ENCODE measurements at regions not wholly inside any gene's neighbourhood (a gene's known extent, or its start where the extent isn't known, plus 50 kb on each side); places are given as distances from the start of the nearest gene placed in this dataset.

GRCh38 chr10:69684020-69684980 lies 54.3 kb downstream of the FAM241B start:
- DNase-seq (ENCODE audit: low spot score) = no peak

- no peak for DNase-seq (ENCODE audit: low spot score)
Measured at GRCh38 chr10:69684981-69685353, 54.9 kb downstream of the FAM241B start.

DNA sequence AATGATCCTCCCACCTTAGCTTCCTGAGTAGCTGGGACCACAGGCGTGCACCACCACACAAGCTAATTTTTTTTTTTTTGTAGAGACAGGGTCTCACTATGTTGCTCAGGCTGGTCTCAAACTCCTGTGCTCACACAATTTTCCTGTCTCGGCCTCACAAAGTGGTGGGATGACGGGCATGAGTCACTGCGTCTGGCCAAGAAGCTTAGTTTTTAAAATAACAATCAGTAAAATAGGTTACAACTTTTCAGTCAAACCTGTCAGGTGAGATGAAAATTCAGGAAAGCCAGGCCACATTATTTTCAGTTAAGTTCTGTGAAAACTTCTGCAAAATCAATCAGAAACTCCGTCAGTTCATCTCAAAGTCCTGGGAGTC lies 55.4 kb downstream of the FAM241B start:
- DNase-seq (ENCODE audit: low spot score) = no peak

- DNase-seq (ENCODE audit: low spot score) = no peak
Measured at GRCh38 chr10:69685802-69686585, 55.9 kb downstream of the FAM241B start.

DNA sequence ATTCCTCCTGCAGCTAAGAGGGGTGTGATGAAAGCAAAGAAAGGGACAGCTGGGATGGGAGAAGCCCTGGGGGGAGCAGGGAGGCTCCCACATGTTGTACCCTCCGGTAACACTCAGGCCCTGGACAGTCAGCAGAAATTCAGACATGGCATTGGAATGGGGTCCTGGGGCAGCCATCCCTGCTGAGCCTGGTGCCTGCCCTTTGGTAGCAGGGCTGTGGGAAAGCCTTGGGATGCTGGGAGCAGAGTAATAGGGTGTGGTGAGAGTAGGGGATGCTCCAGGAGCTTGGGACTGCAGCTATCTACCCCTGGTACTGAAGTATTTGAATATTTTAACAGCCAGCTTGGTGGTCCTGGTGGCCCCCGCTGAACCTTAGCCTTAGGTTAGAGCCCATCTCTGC lies 56.8 kb downstream of the FAM241B start:
- DNase-seq (ENCODE audit: low spot score) = no peak

DNA sequence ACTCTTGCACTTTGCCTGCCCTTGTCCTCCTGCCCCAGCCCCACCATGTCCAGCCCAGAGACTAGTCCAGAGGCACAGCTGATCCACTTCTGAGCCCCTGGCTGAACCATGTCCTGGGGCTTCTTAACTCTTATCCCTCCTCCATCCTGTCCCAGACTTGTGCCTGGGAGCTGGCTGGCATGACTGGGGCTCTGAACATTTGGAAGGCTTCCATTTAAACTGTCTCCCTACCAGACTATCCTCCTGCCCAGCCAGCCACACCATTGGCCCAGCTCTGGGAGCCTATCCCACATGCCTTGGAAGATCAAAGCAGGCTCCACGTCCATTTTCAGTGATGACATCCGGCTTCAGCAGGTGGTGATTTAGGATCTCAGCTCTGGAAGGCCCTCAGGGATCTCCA lies 57.4 kb downstream of the FAM241B start:
- no peak for DNase-seq (ENCODE audit: low spot score)

DNA sequence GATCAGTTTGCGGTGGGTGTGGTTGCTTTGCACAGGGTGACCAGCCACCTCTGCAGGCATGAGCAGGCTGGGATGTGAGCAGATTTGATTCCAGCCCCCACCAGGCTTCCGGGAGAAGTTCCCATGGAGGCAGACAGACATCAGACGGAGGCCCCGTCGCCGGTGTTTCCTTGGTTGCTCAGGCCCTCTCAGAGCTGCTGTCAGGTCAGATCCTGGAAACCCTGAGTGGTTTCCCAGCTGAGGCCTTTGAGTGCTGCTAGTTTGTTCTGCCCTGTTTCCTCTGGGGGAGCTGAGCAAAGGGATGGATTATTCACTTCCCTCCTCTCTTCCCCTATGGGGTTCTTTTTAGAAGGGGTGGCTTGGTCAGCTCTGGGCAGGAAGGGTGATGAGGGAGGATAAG lies 62.2 kb downstream of the FAM241B start:
- DNase-seq (ENCODE audit: low spot score) = no peak

- DNase-seq (ENCODE audit: low spot score) = no peak
Measured at GRCh38 chr10:69692891-69693290, 62.8 kb downstream of the FAM241B start.

DNA sequence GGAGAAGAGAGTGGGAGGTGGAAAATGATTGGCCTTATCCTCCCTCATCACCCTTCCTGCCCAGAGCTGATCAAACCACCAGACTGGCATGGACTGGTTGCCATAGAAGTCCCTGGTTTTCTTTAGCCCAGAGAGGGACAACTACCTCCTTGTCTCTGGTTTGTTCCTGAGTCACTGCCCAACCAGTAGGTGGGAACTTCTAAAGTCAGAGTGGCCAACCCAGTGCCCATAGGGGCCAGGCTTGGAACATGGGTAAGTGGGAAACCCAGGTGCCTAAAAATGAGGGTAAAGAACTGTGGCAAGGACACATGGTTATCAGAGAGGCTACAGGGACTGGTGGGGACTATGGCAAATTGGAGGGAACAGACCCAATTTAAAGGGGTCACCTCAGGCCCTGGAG lies 63.8 kb downstream of the FAM241B start:
- DNase-seq (ENCODE audit: low spot score) = no peak

GRCh38 chr10:69696073-69696731 lies 66.2 kb downstream of the FAM241B start:
- DNase-seq (ENCODE audit: low spot score) = no peak

- DNase-seq (ENCODE audit: low spot score) = no peak
Measured at GRCh38 chr10:69697006-69697405, 67.0 kb downstream of the FAM241B start.

- no peak for DNase-seq (ENCODE audit: low spot score)
Measured at GRCh38 chr10:69703256-69703655, 73.2 kb downstream of the FAM241B start.

- no peak for DNase-seq (ENCODE audit: low spot score)
Measured at GRCh38 chr10:69703766-69704630, 74.0 kb downstream of the FAM241B start.

GRCh38 chr10:69709366-69709941 lies 79.4 kb downstream of the FAM241B start:
- no peak for DNase-seq (ENCODE audit: low spot score)

DNA sequence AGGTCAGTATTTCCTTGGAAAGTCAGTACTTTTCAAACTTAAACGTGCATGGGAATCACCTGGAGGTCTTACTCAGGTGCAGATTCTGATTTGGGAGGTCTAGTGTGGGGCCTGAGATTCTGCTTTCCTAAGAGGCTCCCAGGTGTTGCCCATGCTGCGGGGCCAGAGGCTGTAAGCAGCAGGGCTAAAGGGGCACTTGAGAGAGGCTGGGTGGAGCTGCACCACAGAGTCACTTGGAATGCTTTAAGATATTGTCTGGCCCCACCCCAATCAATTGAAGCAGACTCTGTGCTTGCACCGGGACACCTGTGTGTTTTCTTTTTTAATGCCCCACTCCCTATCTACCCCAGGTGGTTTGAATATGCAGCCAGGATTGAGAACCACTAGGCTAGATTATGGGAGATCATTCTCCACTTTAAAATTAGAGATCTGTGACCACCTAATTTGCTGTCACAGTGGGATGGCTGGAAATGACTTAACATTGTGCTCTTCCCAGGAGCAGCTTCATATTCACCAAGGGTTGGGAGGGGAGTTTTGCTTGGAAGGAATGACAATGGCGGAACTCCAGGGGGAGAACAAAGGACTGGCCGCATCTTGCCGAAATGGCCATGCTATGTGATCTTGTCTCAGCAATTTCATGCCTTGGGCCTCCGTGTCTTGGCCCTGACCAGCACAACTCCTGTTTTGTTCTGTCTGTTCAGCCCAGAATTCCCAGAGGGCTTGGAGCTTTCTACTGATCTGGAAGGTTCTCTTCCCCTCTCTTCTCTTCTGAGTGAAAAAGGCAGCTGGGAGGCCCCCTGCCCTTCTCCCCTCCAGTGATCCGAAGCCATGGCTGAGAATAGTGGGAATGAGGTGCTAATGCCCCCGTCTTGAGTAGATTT lies 80.2 kb downstream of the FAM241B start:
- DNase-seq (ENCODE audit: low spot score) = no peak

- DNase-seq (ENCODE audit: low spot score) = no peak
Measured at GRCh38 chr10:69712342-69712741, 82.3 kb downstream of the FAM241B start.

DNA sequence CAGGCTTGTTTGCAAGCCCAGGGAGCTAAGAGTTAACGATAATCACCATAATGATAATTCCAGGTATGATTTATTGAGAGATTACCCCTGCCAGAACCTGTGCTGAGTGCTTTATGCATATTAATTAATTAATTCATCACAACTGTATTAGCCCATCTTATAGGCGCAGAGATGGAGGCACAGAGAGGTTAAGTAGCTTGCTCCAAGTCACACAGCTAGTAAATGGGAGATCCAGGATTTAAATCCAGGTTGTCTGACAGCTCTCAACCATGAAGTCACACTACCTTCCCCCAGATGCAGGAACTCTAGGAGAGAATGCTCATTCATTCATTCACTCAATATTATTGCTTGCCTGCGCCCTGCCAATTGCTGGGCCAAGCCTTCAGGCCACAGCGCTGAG lies 84.5 kb downstream of the FAM241B start:
- no peak for DNase-seq (ENCODE audit: low spot score)

GRCh38 chr10:69715156-69715898 lies 85.3 kb downstream of the FAM241B start:
- DNase-seq (ENCODE audit: low spot score) = no peak

DNA sequence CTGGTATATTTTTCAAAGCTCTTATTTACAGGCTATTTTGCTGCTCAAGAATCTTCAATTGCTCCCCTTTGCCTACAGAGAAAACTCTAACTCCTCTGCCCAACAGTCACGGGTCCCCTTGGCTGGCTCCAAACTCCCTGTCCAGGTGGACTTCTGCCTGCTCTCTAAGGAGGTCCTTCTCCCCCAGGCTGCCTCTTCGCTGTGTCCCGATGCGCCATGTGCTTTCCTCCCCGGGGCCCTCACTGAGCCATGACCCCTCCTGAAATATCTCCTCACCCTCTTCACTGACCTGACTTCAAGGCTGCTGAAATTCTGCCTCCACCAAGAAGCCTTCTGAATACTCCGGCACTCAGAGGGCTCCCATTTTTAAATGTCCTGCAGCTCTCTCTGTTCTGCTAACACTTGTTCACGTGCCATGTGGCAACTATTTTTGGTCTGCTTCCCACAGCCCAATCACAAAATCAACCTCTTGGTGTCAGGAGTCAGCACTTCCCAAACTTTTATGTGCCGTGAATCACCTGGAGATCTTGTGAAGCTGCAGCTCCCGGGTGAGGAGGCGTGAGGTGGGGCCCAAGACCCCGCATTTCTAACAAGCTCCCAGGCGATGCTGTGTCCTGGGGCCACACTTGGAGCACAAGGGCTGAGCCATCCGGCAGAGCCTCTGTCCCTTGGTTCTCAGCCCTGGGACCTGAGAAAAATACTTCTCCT lies 85.7 kb upstream of the COL13A1 start:
- no peak for DNase-seq (ENCODE audit: low spot score)
